GM23338 (cell line): ENCODE measurements at regions not wholly inside any gene's neighbourhood (a gene's known extent, or its start where the extent isn't known, plus 50 kb on each side); places are given as distances from the start of the nearest gene placed in this dataset.

Experiments used
- ATAC-seq: fragments of 200-7000 bp; cut with Tn5 transposase; 3 replicates; pipeline ENCODE4 v1.9.1; 2020
- DNase-seq: peaks from one replicate; pipeline ENCODE4 v3.0.0-alpha.2; 2015; ENCODE audit warnings: low spot score
- H2AFZ ChIP-seq: fragments of 200-600 bp; sonication (generic); 2 replicates; pipeline ENCODE4 v1.8.0; 2016; ENCODE audit warnings: antibody characterized with exemption, mild to moderate bottlenecking, moderate library complexity
- H3F3A ChIP-seq: fragments of 200-600 bp; sonication (generic); replicated peaks from 2 replicates; pipeline ENCODE4 v1.8.0; 2017; ENCODE audit warnings: antibody characterized with exemption, mixed run types, low read depth
- H3K27ac ChIP-seq: fragments of 200-600 bp; sonication (generic); 2 replicates; pipeline ENCODE4 v1.6.1; 2016; ENCODE audit warnings: low read depth
- H3K27me3 ChIP-seq: fragments of 200-600 bp; sonication (generic); 2 replicates; pipeline ENCODE4 v1.8.0; 2016; ENCODE audit warnings: mild to moderate bottlenecking, mixed run types, moderate library complexity; ENCODE audit not compliant: insufficient read depth
- H3K36me3 ChIP-seq: fragments of 200-600 bp; sonication (generic); 2 replicates; pipeline ENCODE4 v1.8.0; 2016; ENCODE audit warnings: mild to moderate bottlenecking; ENCODE audit not compliant: insufficient read depth
- H3K4me1 ChIP-seq: fragments of 200-600 bp; sonication (generic); 2 replicates; pipeline ENCODE4 v1.8.0; 2016; ENCODE audit warnings: mild to moderate bottlenecking, moderate library complexity; ENCODE audit not compliant: insufficient read depth
- H3K4me2 ChIP-seq: fragments of 200-600 bp; sonication (generic); 2 replicates; pipeline ENCODE4 v1.7.1; 2017; ENCODE audit warnings: mixed run types
- H3K4me3 ChIP-seq: fragments of 200-600 bp; sonication (generic); 2 replicates; pipeline ENCODE4 v1.6.1; 2016; ENCODE audit warnings: mixed run types
- H3K79me2 ChIP-seq: fragments of 200-600 bp; sonication (generic); replicated peaks from 2 replicates; pipeline ENCODE4 v1.8.0; 2017; ENCODE audit warnings: mild to moderate bottlenecking; ENCODE audit not compliant: insufficient read depth
- H3K9me2 ChIP-seq: fragments of 200-600 bp; sonication (generic); 2 replicates; pipeline ENCODE4 v1.8.0; 2017; ENCODE audit not compliant: insufficient read depth
- H4K20me1 ChIP-seq: fragments of 200-600 bp; sonication (generic); replicated peaks from 2 replicates; pipeline ENCODE4 v1.8.0; 2017; ENCODE audit warnings: mild to moderate bottlenecking; ENCODE audit not compliant: insufficient read depth
- H3K27ac Mint-ChIP-seq: 2 replicates; pipeline ENCODE4 v1.8.0; 2020; ENCODE audit warnings: inconsistent platforms, mild to moderate bottlenecking, moderate library complexity, mixed read lengths
- H3K27me3 Mint-ChIP-seq: 3 replicates; pipeline ENCODE4 v1.8.0; 2022; ENCODE audit warnings: low read depth, mild to moderate bottlenecking, moderate library complexity, mixed read lengths, inconsistent platforms; ENCODE audit not compliant: insufficient read depth, poor library complexity
- H3K36me3 Mint-ChIP-seq: 3 replicates; pipeline ENCODE4 v1.8.0; 2021; ENCODE audit warnings: low read depth, mild to moderate bottlenecking, inconsistent platforms, moderate library complexity, mixed read lengths
- H3K4me1 Mint-ChIP-seq: 3 replicates; pipeline ENCODE4 v1.8.0; 2020; ENCODE audit warnings: mild to moderate bottlenecking, inconsistent platforms, mixed read lengths
- H3K4me3 Mint-ChIP-seq: 3 replicates; pipeline ENCODE4 v1.8.0; 2021; ENCODE audit warnings: moderate library complexity, mild to moderate bottlenecking, inconsistent platforms, mixed read lengths
- H3K9me3 Mint-ChIP-seq: 3 replicates; pipeline ENCODE4 v1.8.0; 2020; ENCODE audit warnings: moderate library complexity, mild to moderate bottlenecking, inconsistent platforms, mixed read lengths
- CREB1 ChIP-seq: fragments of 250-450 bp; sonication (Bioruptor Pico); IDR thresholded peaks from 2 replicates; pipeline ENCODE4 v1.5.0; 2020; ENCODE audit warnings: low read depth, mild to moderate bottlenecking, moderate library complexity
- EZH2 ChIP-seq: fragments of 200-600 bp; sonication (generic); IDR thresholded peaks from one replicate; pipeline ENCODE4 v1.8.0; 2017; ENCODE audit warnings: antibody characterized with exemption, mild to moderate bottlenecking, low read depth; ENCODE audit not compliant: unreplicated experiment
- NANOG ChIP-seq: IDR thresholded peaks from 2 replicates; pipeline ENCODE4 v1.6.1; 2016; ENCODE audit warnings: antibody characterized with exemption, borderline replicate concordance
- TF ChIP-seq, protein P1 (sequence below): IDR thresholded peaks from one replicate; pipeline ENCODE4 v1.6.1; 2018; ENCODE audit warnings: antibody characterized with exemption; ENCODE audit not compliant: unreplicated experiment
- TF ChIP-seq, protein P2 (sequence below), 2 experiments: fragments of 200-600 bp in 1 of 2; sonication (generic) in 1 of 2; conservative IDR thresholded peaks; 2 replicates each; pipeline versions ENCODE4 v1.5.1 to v1.6.1; 2016 to 2017; ENCODE audit warnings: antibody characterized with exemption in 2 of 2, low read depth in 2 of 2, mild to moderate bottlenecking in 2 of 2, moderate library complexity in 1 of 2

DNA sequence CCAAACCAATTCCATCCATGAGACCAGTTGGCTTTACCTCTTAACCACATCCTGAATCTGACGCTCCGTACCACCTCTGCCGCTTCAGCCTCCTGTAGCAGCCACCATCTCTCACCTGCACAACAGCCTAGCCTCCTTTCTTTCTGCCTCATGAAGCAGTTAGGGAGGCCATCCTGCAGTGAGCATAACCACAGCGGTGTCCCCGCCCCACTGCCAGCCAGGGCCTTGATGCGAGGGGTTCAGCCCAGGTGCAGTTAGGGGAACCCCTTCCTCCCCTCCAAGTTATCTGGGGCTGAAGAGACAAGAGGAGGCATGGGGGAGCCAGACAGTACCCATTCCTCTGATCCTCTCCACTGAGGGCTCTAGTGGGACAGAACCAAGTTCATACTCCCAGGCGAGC, 167.0 kb downstream of the C5orf15 start (continued):
- TF ChIP-seq, protein P1, sequence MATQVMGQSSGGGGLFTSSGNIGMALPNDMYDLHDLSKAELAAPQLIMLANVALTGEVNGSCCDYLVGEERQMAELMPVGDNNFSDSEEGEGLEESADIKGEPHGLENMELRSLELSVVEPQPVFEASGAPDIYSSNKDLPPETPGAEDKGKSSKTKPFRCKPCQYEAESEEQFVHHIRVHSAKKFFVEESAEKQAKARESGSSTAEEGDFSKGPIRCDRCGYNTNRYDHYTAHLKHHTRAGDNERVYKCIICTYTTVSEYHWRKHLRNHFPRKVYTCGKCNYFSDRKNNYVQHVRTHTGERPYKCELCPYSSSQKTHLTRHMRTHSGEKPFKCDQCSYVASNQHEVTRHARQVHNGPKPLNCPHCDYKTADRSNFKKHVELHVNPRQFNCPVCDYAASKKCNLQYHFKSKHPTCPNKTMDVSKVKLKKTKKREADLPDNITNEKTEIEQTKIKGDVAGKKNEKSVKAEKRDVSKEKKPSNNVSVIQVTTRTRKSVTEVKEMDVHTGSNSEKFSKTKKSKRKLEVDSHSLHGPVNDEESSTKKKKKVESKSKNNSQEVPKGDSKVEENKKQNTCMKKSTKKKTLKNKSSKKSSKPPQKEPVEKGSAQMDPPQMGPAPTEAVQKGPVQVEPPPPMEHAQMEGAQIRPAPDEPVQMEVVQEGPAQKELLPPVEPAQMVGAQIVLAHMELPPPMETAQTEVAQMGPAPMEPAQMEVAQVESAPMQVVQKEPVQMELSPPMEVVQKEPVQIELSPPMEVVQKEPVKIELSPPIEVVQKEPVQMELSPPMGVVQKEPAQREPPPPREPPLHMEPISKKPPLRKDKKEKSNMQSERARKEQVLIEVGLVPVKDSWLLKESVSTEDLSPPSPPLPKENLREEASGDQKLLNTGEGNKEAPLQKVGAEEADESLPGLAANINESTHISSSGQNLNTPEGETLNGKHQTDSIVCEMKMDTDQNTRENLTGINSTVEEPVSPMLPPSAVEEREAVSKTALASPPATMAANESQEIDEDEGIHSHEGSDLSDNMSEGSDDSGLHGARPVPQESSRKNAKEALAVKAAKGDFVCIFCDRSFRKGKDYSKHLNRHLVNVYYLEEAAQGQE, result no peak
- no peak for TF ChIP-seq EZH2

DNA sequence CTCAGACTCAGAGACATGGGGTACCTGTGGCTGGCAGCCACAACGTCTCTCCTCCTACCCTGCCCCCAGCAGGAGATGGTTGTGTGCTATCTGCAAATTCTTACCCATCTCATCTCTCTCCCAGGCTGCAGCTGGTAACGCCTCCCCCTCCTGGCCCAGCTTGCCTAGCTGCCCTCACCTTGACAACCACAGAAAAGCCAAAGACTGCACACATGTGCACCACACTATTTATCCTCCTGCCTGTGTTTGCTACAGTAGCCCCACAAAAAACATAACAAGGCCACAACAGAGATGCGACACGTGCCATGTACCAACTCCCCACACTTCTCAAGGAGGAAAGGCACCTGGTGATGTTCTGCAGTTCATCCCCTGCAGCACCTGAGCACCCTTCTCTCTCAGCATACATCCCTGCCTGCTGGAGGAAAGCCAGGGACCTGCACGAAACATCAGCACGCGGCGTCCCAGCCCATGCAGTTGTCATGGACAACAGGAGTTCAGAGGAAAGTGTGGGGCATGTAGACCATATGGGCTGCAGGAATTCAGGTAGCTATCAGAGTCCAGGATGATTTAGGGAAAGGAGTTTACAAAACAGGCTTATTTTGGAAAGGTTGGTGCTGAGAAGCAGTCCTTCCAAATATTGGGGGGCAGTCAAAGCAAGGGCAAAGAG, 168.7 kb downstream of the C5orf15 start:
- Mint-ChIP-seq H3K4me3 (no peak overlapping the region), H3K27ac (no peak overlapping the region), H3K4me1 (peaks cover 11% of the 10 kb centered on the region), H3K27me3 (peaks cover 4% of the 10 kb centered on the region), H3K9me3 (no peaks in the 10 kb centered on the region), H3K36me3 (no peaks in the 10 kb centered on the region)
- no peak for DNase-seq
- H3K4me2 ChIP-seq, result no peak overlapping the region
- no peaks in the 10 kb centered on the region for H3K36me3 ChIP-seq
- TF ChIP-seq, protein P2, sequence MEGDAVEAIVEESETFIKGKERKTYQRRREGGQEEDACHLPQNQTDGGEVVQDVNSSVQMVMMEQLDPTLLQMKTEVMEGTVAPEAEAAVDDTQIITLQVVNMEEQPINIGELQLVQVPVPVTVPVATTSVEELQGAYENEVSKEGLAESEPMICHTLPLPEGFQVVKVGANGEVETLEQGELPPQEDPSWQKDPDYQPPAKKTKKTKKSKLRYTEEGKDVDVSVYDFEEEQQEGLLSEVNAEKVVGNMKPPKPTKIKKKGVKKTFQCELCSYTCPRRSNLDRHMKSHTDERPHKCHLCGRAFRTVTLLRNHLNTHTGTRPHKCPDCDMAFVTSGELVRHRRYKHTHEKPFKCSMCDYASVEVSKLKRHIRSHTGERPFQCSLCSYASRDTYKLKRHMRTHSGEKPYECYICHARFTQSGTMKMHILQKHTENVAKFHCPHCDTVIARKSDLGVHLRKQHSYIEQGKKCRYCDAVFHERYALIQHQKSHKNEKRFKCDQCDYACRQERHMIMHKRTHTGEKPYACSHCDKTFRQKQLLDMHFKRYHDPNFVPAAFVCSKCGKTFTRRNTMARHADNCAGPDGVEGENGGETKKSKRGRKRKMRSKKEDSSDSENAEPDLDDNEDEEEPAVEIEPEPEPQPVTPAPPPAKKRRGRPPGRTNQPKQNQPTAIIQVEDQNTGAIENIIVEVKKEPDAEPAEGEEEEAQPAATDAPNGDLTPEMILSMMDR (conservative IDR thresholded peaks at IDR 0.05; ENCODE audit: low read depth in 2 of 2), result no peak
- H3K4me3 ChIP-seq, result no peak overlapping the region
- no peaks in the 10 kb centered on the region for H3K9me2 ChIP-seq
- no peaks in the 10 kb centered on the region for H3K27me3 ChIP-seq
- H3K79me2 ChIP-seq, result no peaks in the 10 kb centered on the region
- no peak for ATAC-seq
- H3F3A ChIP-seq, result no peaks in the 10 kb centered on the region
- no peaks in the 10 kb centered on the region for H4K20me1 ChIP-seq
- H3K27ac ChIP-seq, result no peak overlapping the region
- peak overlapping the region; percentile 28; the same call in 1 of the 2 replicates for H2AFZ ChIP-seq
- no peaks in the 10 kb centered on the region; the same call in 1 of the 2 replicates for H3K4me1 ChIP-seq

DNA sequence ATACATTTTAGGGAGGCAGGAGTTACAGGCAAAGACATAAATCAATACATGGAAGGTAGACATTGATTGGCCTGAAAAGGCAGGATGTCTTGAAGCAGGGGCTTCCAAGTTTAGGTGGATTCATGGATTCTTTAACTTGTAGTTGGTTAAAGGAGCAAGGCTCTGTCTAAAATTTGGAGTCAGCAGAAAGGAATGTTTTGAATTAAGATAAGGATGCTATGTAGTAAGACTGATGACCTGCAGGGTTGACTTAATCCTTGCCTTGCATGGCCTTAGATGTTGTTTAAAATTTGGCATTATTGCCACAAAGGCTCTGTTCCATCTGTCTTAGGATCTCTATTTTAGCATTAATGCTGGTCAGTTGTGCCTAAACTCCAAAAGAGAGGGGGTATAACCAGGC, 171.3 kb downstream of the C5orf15 start:
- Mint-ChIP-seq H3K27ac (no peak overlapping the region), H3K9me3 (no peaks in the 10 kb centered on the region), H3K27me3 (peaks cover 4% of the 10 kb centered on the region), H3K4me1 (peaks cover 13% of the 10 kb centered on the region), H3K36me3 (no peaks in the 10 kb centered on the region), H3K4me3 (no peak overlapping the region)
- no peak for DNase-seq
- no peaks in the 10 kb centered on the region for H4K20me1 ChIP-seq
- no peaks in the 10 kb centered on the region for H3K36me3 ChIP-seq
- H3K9me2 ChIP-seq, result no peaks in the 10 kb centered on the region
- no peak overlapping the region for H3K4me3 ChIP-seq
- no peak overlapping the region for H3K4me2 ChIP-seq
- no peaks in the 10 kb centered on the region for H3F3A ChIP-seq
- H3K79me2 ChIP-seq, result no peaks in the 10 kb centered on the region
- H3K27me3 ChIP-seq, result no peaks in the 10 kb centered on the region
- no peak overlapping the region for H2AFZ ChIP-seq
- H3K4me1 ChIP-seq, result no peaks in the 10 kb centered on the region; the same call in 1 of the 2 replicates
- TF ChIP-seq, protein P2 (conservative IDR thresholded peaks at IDR 0.05; ENCODE audit: low read depth in 2 of 2), result no peak
- no peak for TF ChIP-seq NANOG
- TF ChIP-seq CREB1 (CRISPR knock-in tag), result no peak
- no peak for ATAC-seq
- no peak overlapping the region for H3K27ac ChIP-seq
